ENCODE measurements at regions not wholly inside any gene's neighbourhood (a gene's known extent, or its start where the extent isn't known, plus 50 kb on each side); places are given as distances from the start of the nearest gene placed in this dataset.
"Not testable (repeated sequence)": the region's sequence is repeated elsewhere in the genome, so short reads cannot be mapped to it uniquely, and the experiment has no call there.

DNA sequence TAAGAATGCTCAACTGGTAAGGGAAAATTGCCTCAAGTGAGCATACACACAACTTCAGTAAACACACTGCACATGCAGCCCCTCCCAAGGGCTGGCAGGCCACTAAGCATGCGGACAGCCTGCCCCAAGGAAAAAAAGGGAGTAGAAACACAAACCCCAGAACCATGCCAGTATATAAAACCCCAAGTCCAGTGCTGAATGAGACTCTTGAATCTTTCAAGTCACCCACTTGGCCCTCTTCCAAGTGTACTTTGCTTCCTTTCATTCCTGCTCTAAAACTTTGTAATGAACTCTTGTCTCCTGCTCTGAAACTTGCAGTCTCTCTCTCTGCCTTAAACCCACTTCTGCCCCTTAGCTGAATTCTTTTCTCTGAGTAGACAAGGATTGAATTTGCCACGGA, 736.4 kb downstream of the RNF144A start:
- H3K79me2 ChIP-seq (ENCODE audit: control insufficient read depth, low read length): no peaks in the 10 kb centered on the region
- peaks cover 36% of the 10 kb centered on the region for H3K9me3 ChIP-seq (ENCODE audit: control insufficient read depth, insufficient read depth, low read length)
- H3K36me3 ChIP-seq (ENCODE audit: control insufficient read depth, low read length): peaks cover 3% of the 10 kb centered on the region
- no peak overlapping the region for H3K4me2 ChIP-seq (ENCODE audit: low read length)
- H3F3A ChIP-seq (ENCODE audit: control insufficient read depth, insufficient read depth): no peaks in the 10 kb centered on the region
- no peak for TF ChIP-seq EZH2phosphoT487 (IDR thresholded peaks at IDR 0.05; ENCODE audit: borderline replicate concordance, low read length)
- TF ChIP-seq, protein P1, sequence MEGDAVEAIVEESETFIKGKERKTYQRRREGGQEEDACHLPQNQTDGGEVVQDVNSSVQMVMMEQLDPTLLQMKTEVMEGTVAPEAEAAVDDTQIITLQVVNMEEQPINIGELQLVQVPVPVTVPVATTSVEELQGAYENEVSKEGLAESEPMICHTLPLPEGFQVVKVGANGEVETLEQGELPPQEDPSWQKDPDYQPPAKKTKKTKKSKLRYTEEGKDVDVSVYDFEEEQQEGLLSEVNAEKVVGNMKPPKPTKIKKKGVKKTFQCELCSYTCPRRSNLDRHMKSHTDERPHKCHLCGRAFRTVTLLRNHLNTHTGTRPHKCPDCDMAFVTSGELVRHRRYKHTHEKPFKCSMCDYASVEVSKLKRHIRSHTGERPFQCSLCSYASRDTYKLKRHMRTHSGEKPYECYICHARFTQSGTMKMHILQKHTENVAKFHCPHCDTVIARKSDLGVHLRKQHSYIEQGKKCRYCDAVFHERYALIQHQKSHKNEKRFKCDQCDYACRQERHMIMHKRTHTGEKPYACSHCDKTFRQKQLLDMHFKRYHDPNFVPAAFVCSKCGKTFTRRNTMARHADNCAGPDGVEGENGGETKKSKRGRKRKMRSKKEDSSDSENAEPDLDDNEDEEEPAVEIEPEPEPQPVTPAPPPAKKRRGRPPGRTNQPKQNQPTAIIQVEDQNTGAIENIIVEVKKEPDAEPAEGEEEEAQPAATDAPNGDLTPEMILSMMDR (IDR thresholded peaks at IDR 0.05; ENCODE audit: low read depth, low read length, poor library complexity, severe bottlenecking): no peak
- no peak overlapping the region for H3K27ac ChIP-seq (ENCODE audit: low read depth, low read length)
- H3K9me2 ChIP-seq (replicated peaks; ENCODE audit: control insufficient read depth, low read length): no peaks in the 10 kb centered on the region
- H3K27me3 ChIP-seq (ENCODE audit: control insufficient read depth, low read length): no peaks in the 10 kb centered on the region
- no peaks in the 10 kb centered on the region for H4K20me1 ChIP-seq (ENCODE audit: control insufficient read depth, insufficient read depth, low read depth, low read length)
- peaks cover 21% of the 10 kb centered on the region for H3K4me1 ChIP-seq (ENCODE audit: control insufficient read depth, low read length)
- H3K4me3 ChIP-seq (ENCODE audit: low read length): no peak overlapping the region

DNA sequence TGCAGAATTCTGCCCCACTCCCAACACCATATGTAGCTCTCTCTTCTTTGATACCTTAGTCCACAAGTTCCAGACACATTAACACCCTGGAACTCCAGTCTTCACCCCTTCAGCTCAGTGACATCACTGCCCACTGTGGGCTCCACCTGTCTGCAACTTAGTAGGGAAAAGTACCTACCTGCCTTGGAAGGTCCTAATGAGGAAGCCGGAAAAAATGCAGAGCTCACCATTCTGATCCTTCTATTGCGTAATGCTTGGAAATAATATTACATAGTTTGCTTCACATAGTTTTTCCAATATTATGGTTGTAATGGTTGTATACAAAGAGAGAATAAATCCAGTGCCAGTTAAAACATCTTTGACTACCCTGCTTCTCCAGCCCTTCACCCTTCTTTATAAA, 738.4 kb downstream of the RNF144A start:
- H3K4me2 ChIP-seq (ENCODE audit: low read length): no peak overlapping the region
- H3K27me3 ChIP-seq (ENCODE audit: control insufficient read depth, low read length): no peaks in the 10 kb centered on the region
- H3K79me2 ChIP-seq (ENCODE audit: control insufficient read depth, low read length): no peaks in the 10 kb centered on the region
- peaks cover 21% of the 10 kb centered on the region for H3K4me1 ChIP-seq (ENCODE audit: control insufficient read depth, low read length)
- TF ChIP-seq, protein P1 (IDR thresholded peaks at IDR 0.05; ENCODE audit: low read depth, low read length, poor library complexity, severe bottlenecking): no peak
- peaks cover 48% of the 10 kb centered on the region for H3K9me3 ChIP-seq (ENCODE audit: control insufficient read depth, insufficient read depth, low read length)
- no peaks in the 10 kb centered on the region for H3K9me2 ChIP-seq (replicated peaks; ENCODE audit: control insufficient read depth, low read length)
- no peaks in the 10 kb centered on the region for H4K20me1 ChIP-seq (ENCODE audit: control insufficient read depth, insufficient read depth, low read depth, low read length)
- H3K4me3 ChIP-seq (ENCODE audit: low read length): no peak overlapping the region
- H3K36me3 ChIP-seq (ENCODE audit: control insufficient read depth, low read length): peaks cover 8% of the 10 kb centered on the region
- H3F3A ChIP-seq (ENCODE audit: control insufficient read depth, insufficient read depth): no peaks in the 10 kb centered on the region
- H3K27ac ChIP-seq (ENCODE audit: low read depth, low read length): no peak overlapping the region

DNA sequence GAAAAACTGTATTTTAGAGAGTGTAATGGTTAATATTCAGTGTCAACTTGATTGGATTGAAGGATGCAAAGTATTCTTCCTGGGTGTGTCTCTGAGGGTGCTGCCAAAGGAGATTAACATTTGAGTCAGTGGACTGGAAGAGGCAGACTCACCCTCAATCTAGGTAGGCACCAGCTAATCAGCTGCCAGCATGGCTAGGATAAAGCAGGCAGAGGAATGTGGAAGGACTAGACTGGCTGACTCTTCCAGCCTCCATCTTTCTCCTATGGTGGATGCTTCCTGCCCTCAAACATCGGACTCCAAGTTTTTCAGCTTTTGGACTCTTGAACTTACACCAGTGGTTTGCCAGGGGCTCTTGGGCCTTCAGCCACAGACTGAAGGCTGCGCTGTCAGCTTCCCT, 740.3 kb downstream of the RNF144A start:
- H3K9me2 ChIP-seq (replicated peaks; ENCODE audit: control insufficient read depth, low read length); H3K27me3 ChIP-seq (ENCODE audit: control insufficient read depth, low read length); H3F3A ChIP-seq (ENCODE audit: control insufficient read depth, insufficient read depth); H3K79me2 ChIP-seq (ENCODE audit: control insufficient read depth, low read length); H4K20me1 ChIP-seq (ENCODE audit: control insufficient read depth, insufficient read depth, low read depth, low read length): not testable (repeated sequence)
- H3K4me1 ChIP-seq (ENCODE audit: control insufficient read depth, low read length): peaks cover 21% of the 10 kb centered on the region
- H3K9me3 ChIP-seq (ENCODE audit: control insufficient read depth, insufficient read depth, low read length): peaks cover 56% of the 10 kb centered on the region
- H3K27ac ChIP-seq (ENCODE audit: low read depth, low read length): peak overlapping the region; percentile 44
- H3K4me3 ChIP-seq (ENCODE audit: low read length): peak overlapping the region; percentile 28
- H3K36me3 ChIP-seq (ENCODE audit: control insufficient read depth, low read length): peaks cover 11% of the 10 kb centered on the region
- peak overlapping the region; percentile 24 for H3K4me2 ChIP-seq (ENCODE audit: low read length)

DNA sequence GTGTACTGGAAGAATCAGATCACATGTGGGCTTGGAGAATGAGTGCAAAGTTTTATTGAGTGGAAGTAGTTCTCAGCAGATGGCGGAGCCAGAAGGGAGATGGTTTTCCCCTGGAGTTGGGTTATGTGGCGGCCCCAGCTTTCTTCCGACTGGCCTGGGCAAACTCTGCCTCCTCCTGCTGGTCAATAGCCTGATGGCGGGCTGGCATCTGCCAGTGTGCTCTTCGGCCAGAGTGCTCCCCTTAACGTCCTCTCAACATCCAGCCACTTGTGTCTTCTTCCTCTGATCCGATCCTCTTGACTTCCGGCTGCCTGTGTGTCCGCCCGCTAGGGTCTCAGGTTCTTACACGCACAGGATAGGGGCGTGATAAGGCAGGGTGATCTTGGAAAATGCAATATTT, 741.3 kb downstream of the RNF144A start:
- Histone ChIP-seq H3K27ac (ENCODE audit: low read depth, low read length) (no peak overlapping the region), H4K20me1 (ENCODE audit: control insufficient read depth, insufficient read depth, low read depth, low read length) (no peaks in the 10 kb centered on the region), H3F3A (ENCODE audit: control insufficient read depth, insufficient read depth) (no peaks in the 10 kb centered on the region), H3K4me1 (ENCODE audit: control insufficient read depth, low read length) (peaks cover 21% of the 10 kb centered on the region), H3K79me2 (ENCODE audit: control insufficient read depth, low read length) (no peaks in the 10 kb centered on the region), H3K4me2 (ENCODE audit: low read length) (no peak overlapping the region), H3K9me3 (ENCODE audit: control insufficient read depth, insufficient read depth, low read length) (peaks cover 54% of the 10 kb centered on the region), H3K36me3 (ENCODE audit: control insufficient read depth, low read length) (peaks cover 11% of the 10 kb centered on the region), H3K27me3 (ENCODE audit: control insufficient read depth, low read length) (no peaks in the 10 kb centered on the region), H3K4me3 (ENCODE audit: low read length) (peak overlapping the region; percentile 28), H3K9me2 (replicated peaks; ENCODE audit: control insufficient read depth, low read length) (no peaks in the 10 kb centered on the region)
- TF ChIP-seq, protein P1 (IDR thresholded peaks at IDR 0.05; ENCODE audit: low read depth, low read length, poor library complexity, severe bottlenecking): no peak
- TF ChIP-seq EZH2phosphoT487 (IDR thresholded peaks at IDR 0.05; ENCODE audit: borderline replicate concordance, low read length): no peak

Measured in DOHH2 (cell line).